ENCODE measurements at regions not wholly inside any gene's neighbourhood (a gene's known extent, or its start where the extent isn't known, plus 50 kb on each side); places are given as distances from the start of the nearest gene placed in this dataset.

GRCh38 chr13:85521657-85522056, 277.6 kb downstream of the SLITRK6 start:
- no peak for ATAC-seq
- no peaks in the 10 kb centered on the region for H3K9me3 Mint-ChIP-seq
- H3K27me3 Mint-ChIP-seq (ENCODE audit: low read depth), result no peaks in the 10 kb centered on the region

GRCh38 chr13:85520445-85520844, 278.8 kb downstream of the SLITRK6 start:
- DNase-seq (ENCODE audit: low spot score), result no peak
- no peaks in the 10 kb centered on the region for H3K27me3 Mint-ChIP-seq (ENCODE audit: low read depth)
- peaks cover 5% of the 10 kb centered on the region for H3K36me3 Mint-ChIP-seq
- ATAC-seq, result no peak
- ChIA-PET POLR2A (no interaction called here), CTCF (no interaction called here)
- TF ChIP-seq ESRRA (CRISPR knock-in tag; IDR thresholded peaks at IDR 0.05; ENCODE audit: borderline replicate concordance), result no peak
- no peak for TF ChIP-seq JAZF1 (CRISPR knock-in tag; IDR thresholded peaks at IDR 0.05)
- TF ChIP-seq JUN (CRISPR knock-in tag; IDR thresholded peaks at IDR 0.05), result no peak
- TF ChIP-seq SMAD4 (CRISPR knock-in tag; IDR thresholded peaks at IDR 0.05), result no peak
- no peak for TF ChIP-seq ZNF396 (CRISPR knock-in tag; IDR thresholded peaks at IDR 0.05; ENCODE audit: borderline replicate concordance)
- no peak for TF ChIP-seq NR3C1 (CRISPR knock-in tag; conservative IDR thresholded peaks at IDR 0.05; ENCODE audit: low read depth)
- TF ChIP-seq MYBL2 (CRISPR knock-in tag; IDR thresholded peaks at IDR 0.05), result no peak
- no peak for TF ChIP-seq IRF2 (CRISPR knock-in tag; IDR thresholded peaks at IDR 0.05; ENCODE audit: borderline replicate concordance, low read depth)
- no peak for TF ChIP-seq HMGA2 (CRISPR knock-in tag; IDR thresholded peaks at IDR 0.05)
- TF ChIP-seq ZNF121 (CRISPR knock-in tag; IDR thresholded peaks at IDR 0.05), result no peak
- TF ChIP-seq NR1H2 (CRISPR knock-in tag; IDR thresholded peaks at IDR 0.05), result no peak
- TF ChIP-seq EMX1 (CRISPR knock-in tag; IDR thresholded peaks at IDR 0.05), result no peak
- TF ChIP-seq SP1 (CRISPR knock-in tag; conservative IDR thresholded peaks at IDR 0.05), result no peak
- TF ChIP-seq NFYB (CRISPR knock-in tag; conservative IDR thresholded peaks at IDR 0.05; ENCODE audit: low read depth), result no peak
- H3K27ac Mint-ChIP-seq, result no peak overlapping the region
- H3K4me3 Mint-ChIP-seq, result no peak overlapping the region
- peaks cover 8% of the 10 kb centered on the region for H3K9me3 Mint-ChIP-seq
- H3K4me1 Mint-ChIP-seq, result no peaks in the 10 kb centered on the region

More at GRCh38 chr13:85521657-85522056, 277.6 kb downstream of the SLITRK6 start:
- Mint-ChIP-seq H3K4me3 (no peak overlapping the region), H3K36me3 (no peaks in the 10 kb centered on the region), H3K4me1 (no peaks in the 10 kb centered on the region), H3K27ac (no peak overlapping the region)
- TF ChIP-seq TP53 (CRISPR knock-in tag; IDR thresholded peaks at IDR 0.05) (no peak), PRDM15 (CRISPR knock-in tag; IDR thresholded peaks at IDR 0.05) (no peak), ZBTB21 (CRISPR knock-in tag; IDR thresholded peaks at IDR 0.05; ENCODE audit: borderline replicate concordance) (no peak), ZNF423 (CRISPR knock-in tag; IDR thresholded peaks at IDR 0.05) (no peak), ZNF671 (CRISPR knock-in tag; IDR thresholded peaks at IDR 0.05) (no peak), NR3C1 (CRISPR knock-in tag; conservative IDR thresholded peaks at IDR 0.05; ENCODE audit: low read depth) (no peak), OVOL2 (CRISPR knock-in tag; IDR thresholded peaks at IDR 0.05; ENCODE audit: borderline replicate concordance) (no peak), CREB1 (CRISPR knock-in tag; IDR thresholded peaks at IDR 0.05) (no peak), GRHL2 (CRISPR knock-in tag; IDR thresholded peaks at IDR 0.05; ENCODE audit: insufficient replicate concordance, severe bottlenecking) (no peak), ZMAT4 (CRISPR knock-in tag; IDR thresholded peaks at IDR 0.05) (no peak), AR (CRISPR knock-in tag; IDR thresholded peaks at IDR 0.05) (no peak), FOXP1 (CRISPR knock-in tag; IDR thresholded peaks at IDR 0.05; ENCODE audit: borderline replicate concordance) (no peak), ATF3 (CRISPR knock-in tag; conservative IDR thresholded peaks at IDR 0.05) (no peak), ZNF219 (CRISPR knock-in tag; IDR thresholded peaks at IDR 0.05; ENCODE audit: borderline replicate concordance) (no peak), MYBL2 (CRISPR knock-in tag; IDR thresholded peaks at IDR 0.05) (no peak), EMX1 (CRISPR knock-in tag; IDR thresholded peaks at IDR 0.05) (no peak)
- ChIA-PET POLR2A (no interaction called here), CTCF (no interaction called here)
- no peak for DNase-seq (ENCODE audit: low spot score)
